Right lobe of liver (tissue), 6 donors: ENCODE measurements at regions not wholly inside any gene's neighbourhood (a gene's known extent, or its start where the extent isn't known, plus 50 kb on each side); places are given as distances from the start of the nearest gene placed in this dataset.

Experiments
- ATAC-seq, 4 donors: fragments of 200-7000 bp; cut with Tn5 transposase; one replicate each; pipeline ENCODE4 v1.9.1; 2020; ENCODE audit warnings: mild to moderate bottlenecking in 4 of 4, moderate library complexity in 4 of 4
- DNase-seq, 3 donors: peaks; one replicate each; pipeline ENCODE4 v3.0.0-alpha.2; 2020
- H3K27ac ChIP-seq, 3 donors: fragments of 200-600 bp; one replicate each; pipeline ENCODE4 v1.8.0; 2022
- H3K27me3 ChIP-seq, 2 donors: fragments of 200-600 bp; one replicate each; pipeline ENCODE4 v1.8.0; 2022
- H3K36me3 ChIP-seq, 4 donors: fragments of 200-600 bp; sonication (generic) in 1 of 4; one replicate each; pipeline versions ENCODE4 v1.5.1 to v1.8.0; 2017 to 2022; ENCODE audit warnings: control low read depth in 1 of 4
- H3K4me1 ChIP-seq, 4 donors: fragments of 200-600 bp; sonication (generic) in 1 of 4; one replicate each; pipeline versions ENCODE4 v1.5.1 to v1.8.0; 2017 to 2022; ENCODE audit warnings: control low read depth in 1 of 4
- H3K4me3 ChIP-seq, 3 donors: fragments of 200-600 bp; one replicate each; pipeline ENCODE4 v1.8.0; 2022
- H3K9me3 ChIP-seq, 4 donors: fragments of 200-600 bp; sonication (generic) in 1 of 4; one replicate each; pipeline versions ENCODE4 v1.5.1 to v1.8.0; 2017 to 2022; ENCODE audit warnings: control low read depth in 1 of 4
- POLR2A ChIP-seq: fragments of 450-650 bp; IDR thresholded peaks from one replicate; pipeline ENCODE4 v1.6.1; 2017; ENCODE audit warnings: antibody characterized with exemption, mild to moderate bottlenecking
- WGBS: methylation state at CpG from one replicate; pipeline ENCODE4 v1.1.6; 2018; ENCODE audit warnings: low coverage, low lambda C conversion rate; ENCODE audit not compliant: insufficient coverage; ENCODE audit errors: missing lambda C conversion rate; 5-methylcytosine and 5-hydroxymethylcytosine counted together
- intact Hi-C, 2 donors: fragments of 100-400 bp; cut with DNase I; formaldehyde crosslinking; loops; one replicate each; pipeline versions ENCODE4 v1.11.2 to v1.14.1; 2022
- TF ChIP-seq, protein P1 (sequence below), 4 donors: fragments of 200-600 bp in 3 of 4; fragments of 450-650 bp in 1 of 4; IDR thresholded peaks; one replicate each; pipeline versions ENCODE4 v1.5.1 to v1.8.0; 2016 to 2022; ENCODE audit warnings: antibody characterized with exemption in 4 of 4, mild to moderate bottlenecking in 2 of 4
- donor health status: DM: no; HTN: yes; CAD: no.
- donor health status: DM: no; HTN: no; CAD: no.
- donor health status: DM: no; HTN: no; CAD: no.
- donor health status: DM: no; HTN: yes; CAD: no.
- donor health status: DM: no; HTN: yes; CAD: no.

DNA sequence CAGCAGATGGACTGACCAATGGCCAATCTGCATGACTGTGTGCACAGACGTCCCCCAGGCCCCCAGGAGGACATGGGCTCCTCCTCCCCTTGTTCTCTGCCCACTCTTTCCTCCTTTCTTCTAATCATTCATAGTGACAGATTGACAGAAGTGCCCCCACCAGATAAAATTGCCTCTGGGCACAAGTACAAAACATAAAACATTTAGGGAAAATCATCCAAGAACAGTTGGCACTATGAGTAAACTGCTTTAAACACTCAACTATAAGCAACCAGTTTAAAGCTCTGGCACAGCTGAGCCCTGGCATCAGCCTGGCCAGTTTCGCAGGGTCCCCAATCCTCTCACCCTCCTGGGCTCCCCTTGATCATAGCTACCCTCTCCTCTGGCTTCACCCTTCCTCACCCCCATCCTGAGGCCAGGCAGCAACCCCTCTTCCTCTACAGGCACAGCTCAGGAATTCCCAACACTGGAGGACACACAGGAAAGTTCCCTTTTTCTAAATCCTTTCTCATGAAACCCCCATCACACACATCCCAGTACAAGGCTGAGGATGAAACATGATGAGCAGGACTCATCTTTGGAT lies 232.9 kb downstream of the BUD13 start:
- Histone ChIP-seq H3K4me1 (no peaks in the 10 kb centered on the region), H3K27me3 (no peaks in the 10 kb centered on the region), H3K27ac (no peak overlapping the region), H3K4me3 (no peak overlapping the region), H3K36me3 (no peaks in the 10 kb centered on the region), H3K9me3 (no peaks in the 10 kb centered on the region)
- TF ChIP-seq, protein P1, sequence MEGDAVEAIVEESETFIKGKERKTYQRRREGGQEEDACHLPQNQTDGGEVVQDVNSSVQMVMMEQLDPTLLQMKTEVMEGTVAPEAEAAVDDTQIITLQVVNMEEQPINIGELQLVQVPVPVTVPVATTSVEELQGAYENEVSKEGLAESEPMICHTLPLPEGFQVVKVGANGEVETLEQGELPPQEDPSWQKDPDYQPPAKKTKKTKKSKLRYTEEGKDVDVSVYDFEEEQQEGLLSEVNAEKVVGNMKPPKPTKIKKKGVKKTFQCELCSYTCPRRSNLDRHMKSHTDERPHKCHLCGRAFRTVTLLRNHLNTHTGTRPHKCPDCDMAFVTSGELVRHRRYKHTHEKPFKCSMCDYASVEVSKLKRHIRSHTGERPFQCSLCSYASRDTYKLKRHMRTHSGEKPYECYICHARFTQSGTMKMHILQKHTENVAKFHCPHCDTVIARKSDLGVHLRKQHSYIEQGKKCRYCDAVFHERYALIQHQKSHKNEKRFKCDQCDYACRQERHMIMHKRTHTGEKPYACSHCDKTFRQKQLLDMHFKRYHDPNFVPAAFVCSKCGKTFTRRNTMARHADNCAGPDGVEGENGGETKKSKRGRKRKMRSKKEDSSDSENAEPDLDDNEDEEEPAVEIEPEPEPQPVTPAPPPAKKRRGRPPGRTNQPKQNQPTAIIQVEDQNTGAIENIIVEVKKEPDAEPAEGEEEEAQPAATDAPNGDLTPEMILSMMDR (IDR thresholded peaks at IDR 0.05): no peak
- no peak for TF ChIP-seq POLR2A
- WGBS: 14% methylated on average over 1 of the region's 2 CpGs
- peak in 1 of 3 donors; percentile 1 for DNase-seq
- intact Hi-C loops: no loop called here
- ATAC-seq: no peak

DNA sequence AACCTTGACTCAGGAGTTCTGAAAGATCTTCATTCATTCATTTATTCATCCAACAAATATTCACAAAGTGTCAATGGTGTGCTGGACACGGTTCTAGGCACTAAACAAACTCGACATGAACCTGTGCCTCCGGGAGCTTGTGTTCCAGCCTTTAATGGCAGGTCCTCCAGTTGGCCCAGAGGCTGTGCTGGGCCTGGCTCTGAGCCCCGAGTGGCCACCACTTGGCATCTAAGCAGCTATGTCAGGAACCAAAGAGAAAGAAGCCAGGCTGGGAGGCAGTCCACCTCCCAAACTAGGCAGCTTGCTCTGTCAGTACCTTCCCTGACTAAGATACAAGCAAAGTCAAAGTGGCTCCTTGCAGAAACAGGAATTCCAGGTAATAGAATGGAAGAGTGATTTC lies 233.6 kb downstream of the BUD13 start:
- Histone ChIP-seq H3K36me3 (no peaks in the 10 kb centered on the region), H3K27ac (no peak overlapping the region), H3K9me3 (no peaks in the 10 kb centered on the region), H3K4me3 (no peak overlapping the region), H3K27me3 (no peaks in the 10 kb centered on the region), H3K4me1 (no peaks in the 10 kb centered on the region)
- intact Hi-C loops: no loop called here
- WGBS: 55% methylated on average over 4 of the region's 4 CpGs
- no peak for ATAC-seq
- no peak for TF ChIP-seq POLR2A
- TF ChIP-seq, protein P1 (IDR thresholded peaks at IDR 0.05): no peak
- DNase-seq: peak in 1 of 3 donors; percentile 33

DNA sequence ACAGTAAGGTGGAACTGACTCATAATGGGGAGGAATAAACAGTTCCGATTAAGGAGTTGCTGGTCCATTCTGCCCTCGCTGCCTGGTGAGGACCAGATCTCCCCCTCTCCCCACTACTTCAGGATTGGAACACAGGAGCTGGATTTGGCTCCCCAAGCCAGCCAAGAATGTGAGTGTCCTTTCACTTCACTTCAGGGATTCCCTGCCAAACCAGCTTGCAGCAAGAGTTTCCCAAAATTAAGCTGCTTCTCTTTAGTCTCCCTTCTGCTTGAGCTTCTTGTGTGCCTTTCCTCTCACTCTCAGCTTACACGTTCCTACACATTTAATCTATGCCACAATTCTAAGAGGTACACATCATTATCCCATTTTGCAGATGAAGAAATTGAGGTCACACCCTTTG lies 234.1 kb downstream of the BUD13 start:
- TF ChIP-seq, protein P1 (IDR thresholded peaks at IDR 0.05): no peak
- no peak for TF ChIP-seq POLR2A
- H3K27ac ChIP-seq: no peak overlapping the region
- intact Hi-C loops: no loop called here
- no peak for ATAC-seq
- WGBS: 57% methylated on average over 3 of the region's 3 CpGs
- H3K9me3 ChIP-seq: no peaks in the 10 kb centered on the region
- H3K36me3 ChIP-seq: no peaks in the 10 kb centered on the region
- H3K4me3 ChIP-seq: no peak overlapping the region
- H3K4me1 ChIP-seq: no peaks in the 10 kb centered on the region
- peak in 1 of 3 donors; percentile 15 for DNase-seq
- H3K27me3 ChIP-seq: no peaks in the 10 kb centered on the region

DNA sequence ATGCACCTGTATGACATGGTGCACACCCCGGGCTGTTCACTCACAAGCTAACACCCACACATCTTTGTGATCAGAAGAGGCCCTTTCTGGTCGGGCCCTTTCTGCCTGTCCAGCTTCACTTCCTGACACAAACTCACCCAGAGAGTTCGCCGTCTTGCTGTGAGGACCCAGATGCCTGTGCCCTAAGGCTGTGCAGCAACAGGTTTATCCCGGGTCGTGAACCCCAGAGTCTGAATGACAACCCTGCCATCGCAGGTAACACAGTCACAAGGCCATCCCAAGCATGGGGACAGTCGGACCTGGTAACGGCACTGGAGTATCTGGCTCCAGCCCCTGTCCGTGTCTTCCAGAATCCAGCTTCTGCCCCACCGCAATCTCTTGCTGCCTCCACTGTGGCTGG lies 235.1 kb downstream of the BUD13 start:
- 41% methylated on average over 2 of the region's 11 CpGs for WGBS

More for the DNA sequence above, 235.1 kb downstream of the BUD13 start:
- H3K4me1 ChIP-seq: no peaks in the 10 kb centered on the region
- H3K36me3 ChIP-seq: no peaks in the 10 kb centered on the region
- H3K4me3 ChIP-seq: no peak overlapping the region
- no peak overlapping the region for H3K27ac ChIP-seq
- intact Hi-C loops: no loop called here
- H3K27me3 ChIP-seq: no peaks in the 10 kb centered on the region
- no peak for ATAC-seq
- DNase-seq: peak in 1 of 3 donors; percentile 24
- H3K9me3 ChIP-seq: no peaks in the 10 kb centered on the region
- TF ChIP-seq POLR2A: no peak
- TF ChIP-seq, protein P1 (IDR thresholded peaks at IDR 0.05): no peak
